CD4-positive, alpha-beta T cell (primary cell): ENCODE measurements at regions not wholly inside any gene's neighbourhood (a gene's known extent, or its start where the extent isn't known, plus 50 kb on each side); places are given as distances from the start of the nearest gene placed in this dataset.
A peak's percentile ranks its signal among the peaks of the same experiment; 100 is the strongest.

Source experiments
- ATAC-seq: fragments of 200-7000 bp; cut with Tn5 transposase; one replicate; pipeline ENCODE4 v1.10.0; 2022; ENCODE audit warnings: mild to moderate bottlenecking; ENCODE audit not compliant: poor library complexity
- CTCF ChIA-PET: fragments of 350-600 bp; sonication (Branson Sonifier 250); formaldehyde crosslinking; loops from one replicate; lab custom pipeline; 2021; ENCODE audit warnings: antibody characterized with exemption, inconsistent platforms; lab: Charles Lee
- POLR2A ChIA-PET: fragments of 350-600 bp; sonication (Branson Sonifier 250); formaldehyde crosslinking; loops from one replicate; lab custom pipeline; 2021; ENCODE audit warnings: antibody characterized with exemption, inconsistent platforms; lab: Charles Lee
- DNase-seq, 14 experiments: peaks; one replicate each; pipeline ENCODE4 v3.0.0-alpha.2; 2013 to 2020; ENCODE audit warnings: mixed read lengths in 2 of 14
- H3K27ac ChIP-seq, 2 donors: one replicate each; pipeline versions ENCODE4 v1.5.1 to v1.7.0; 2013; ENCODE audit warnings: low read length in 2 of 2, low read depth in 1 of 2, mild to moderate bottlenecking in 1 of 2
- H3K27me3 ChIP-seq, 2 experiments: 1 replicate in 1 of 2; 2 replicates in 1 of 2; pipeline versions ENCODE4 v1.6.1 to v1.7.0; 2013; ENCODE audit warnings: low read length in 2 of 2, control low read depth in 1 of 2, mild to moderate bottlenecking in 1 of 2, moderate library complexity in 1 of 2; ENCODE audit not compliant: insufficient read depth in 2 of 2, control insufficient read depth in 1 of 2
- H3K36me3 ChIP-seq: one replicate; pipeline ENCODE4 v1.6.1; 2013; ENCODE audit warnings: low read length, control low read depth; ENCODE audit not compliant: insufficient read depth
- H3K4me1 ChIP-seq: one replicate; pipeline ENCODE4 v1.6.1; 2013; ENCODE audit warnings: low read length, control low read depth; ENCODE audit not compliant: insufficient read depth
- H3K4me3 ChIP-seq: one replicate; pipeline ENCODE4 v1.5.1; 2013; ENCODE audit warnings: mild to moderate bottlenecking, low read length, moderate library complexity
- H3K9me3 ChIP-seq, 2 experiments: 1 replicate in 1 of 2; 2 replicates in 1 of 2; pipeline versions ENCODE4 v1.6.1 to v1.7.0; 2013; ENCODE audit warnings: low read length in 2 of 2, mild to moderate bottlenecking in 2 of 2, control low read depth in 1 of 2, moderate library complexity in 1 of 2; ENCODE audit not compliant: control insufficient read depth in 1 of 2, insufficient read depth in 1 of 2
- H3K27ac Mint-ChIP-seq: one replicate; pipeline ENCODE4 v1.8.0; 2020; ENCODE audit warnings: mixed read lengths
- H3K27me3 Mint-ChIP-seq: one replicate; pipeline ENCODE4 v1.8.0; 2021; ENCODE audit warnings: mixed read lengths
- H3K36me3 Mint-ChIP-seq: one replicate; pipeline ENCODE4 v1.8.0; 2021; ENCODE audit warnings: low read depth, mixed read lengths
- H3K4me1 Mint-ChIP-seq: one replicate; pipeline ENCODE4 v1.8.0; 2021; ENCODE audit warnings: low read depth, mixed read lengths
- H3K4me3 Mint-ChIP-seq: one replicate; pipeline ENCODE4 v1.8.0; 2020; ENCODE audit warnings: mild to moderate bottlenecking, mixed read lengths
- H3K9me3 Mint-ChIP-seq: one replicate; pipeline ENCODE4 v1.8.0; 2020; ENCODE audit warnings: mixed read lengths
- intact Hi-C, 2 experiments: fragments of 100-400 bp; cut with DNase I in 1 of 2; cut with micrococcal nuclease in 1 of 2; formaldehyde crosslinking; loops; one replicate each; pipeline versions ENCODE4 v1.15.1 to v1.9.0; 2023 to 2025; cut with DNase I, micrococcal nuclease
- TF ChIP-seq, protein P1 (sequence below): fragments of 200-600 bp; IDR thresholded peaks from one replicate; pipeline ENCODE4 v1.8.0; 2022; ENCODE audit warnings: antibody characterized with exemption, mild to moderate bottlenecking

DNA sequence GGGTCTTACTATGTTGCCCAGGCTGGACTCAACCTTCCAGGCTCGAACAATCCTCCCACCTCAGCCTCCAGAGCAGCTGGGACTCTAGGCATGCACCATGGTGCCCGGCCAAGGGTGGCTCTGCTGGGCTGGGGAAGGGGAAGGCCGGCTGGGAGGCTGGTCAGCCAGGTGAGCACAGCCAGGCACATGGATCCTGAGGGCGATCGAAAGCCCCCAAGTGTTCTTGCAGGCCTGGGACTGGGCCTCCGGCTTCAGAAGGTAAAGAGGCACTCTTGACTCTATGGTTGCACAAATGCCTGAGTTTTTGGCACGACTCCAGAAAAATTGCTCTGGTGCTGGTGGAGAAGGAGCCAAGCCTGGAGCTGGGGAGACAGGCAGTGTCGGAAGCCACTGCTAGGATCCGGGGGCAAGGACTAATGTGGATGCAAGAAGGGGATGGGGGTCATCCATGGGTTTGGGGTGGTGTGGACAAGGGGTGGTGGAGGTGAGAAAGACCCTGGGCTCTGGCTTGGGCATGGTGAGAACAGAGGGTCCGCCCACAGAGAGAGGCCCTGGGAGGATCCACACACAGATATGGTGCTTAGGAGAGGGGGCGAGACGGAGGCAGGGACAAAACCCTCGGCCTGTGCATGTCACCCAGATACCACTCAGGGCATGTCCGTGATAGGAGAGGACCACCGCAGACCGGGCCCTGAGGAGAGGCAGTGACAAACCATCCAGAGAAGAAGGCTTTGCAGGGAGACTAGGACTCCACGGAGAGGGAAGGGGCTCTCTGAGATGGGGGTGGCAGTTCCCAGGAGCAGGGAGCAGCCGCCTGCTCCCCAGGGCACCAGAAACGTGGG is 51.1 kb upstream of the COL5A1 start:
- Mint-ChIP-seq H3K4me1 (no peaks in the 10 kb centered on the region), H3K27me3 (peaks cover 20% of the 10 kb centered on the region), H3K36me3 (no peaks in the 10 kb centered on the region), H3K27ac (no peak overlapping the region), H3K4me3 (no peak overlapping the region), H3K9me3 (no peaks in the 10 kb centered on the region)
- Histone ChIP-seq H3K27me3 (peaks cover 2 to 5% of the 10 kb centered on the region in 2 experiments), H3K9me3 (peaks cover 0 to 7% of the 10 kb centered on the region in 2 experiments), H3K4me1 (no peaks in the 10 kb centered on the region), H3K36me3 (no peaks in the 10 kb centered on the region), H3K27ac (no peak overlapping the region), H3K4me3 (no peak overlapping the region)
- TF ChIP-seq, protein P1, sequence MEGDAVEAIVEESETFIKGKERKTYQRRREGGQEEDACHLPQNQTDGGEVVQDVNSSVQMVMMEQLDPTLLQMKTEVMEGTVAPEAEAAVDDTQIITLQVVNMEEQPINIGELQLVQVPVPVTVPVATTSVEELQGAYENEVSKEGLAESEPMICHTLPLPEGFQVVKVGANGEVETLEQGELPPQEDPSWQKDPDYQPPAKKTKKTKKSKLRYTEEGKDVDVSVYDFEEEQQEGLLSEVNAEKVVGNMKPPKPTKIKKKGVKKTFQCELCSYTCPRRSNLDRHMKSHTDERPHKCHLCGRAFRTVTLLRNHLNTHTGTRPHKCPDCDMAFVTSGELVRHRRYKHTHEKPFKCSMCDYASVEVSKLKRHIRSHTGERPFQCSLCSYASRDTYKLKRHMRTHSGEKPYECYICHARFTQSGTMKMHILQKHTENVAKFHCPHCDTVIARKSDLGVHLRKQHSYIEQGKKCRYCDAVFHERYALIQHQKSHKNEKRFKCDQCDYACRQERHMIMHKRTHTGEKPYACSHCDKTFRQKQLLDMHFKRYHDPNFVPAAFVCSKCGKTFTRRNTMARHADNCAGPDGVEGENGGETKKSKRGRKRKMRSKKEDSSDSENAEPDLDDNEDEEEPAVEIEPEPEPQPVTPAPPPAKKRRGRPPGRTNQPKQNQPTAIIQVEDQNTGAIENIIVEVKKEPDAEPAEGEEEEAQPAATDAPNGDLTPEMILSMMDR: no peak
- CTCF ChIA-PET: no interaction called here
- intact Hi-C loops: no loop called here
- POLR2A ChIA-PET: no interaction called here
- ATAC-seq: no peak
- peak in 2 of 14 experiments; percentile 4 to 15 for DNase-seq

DNA sequence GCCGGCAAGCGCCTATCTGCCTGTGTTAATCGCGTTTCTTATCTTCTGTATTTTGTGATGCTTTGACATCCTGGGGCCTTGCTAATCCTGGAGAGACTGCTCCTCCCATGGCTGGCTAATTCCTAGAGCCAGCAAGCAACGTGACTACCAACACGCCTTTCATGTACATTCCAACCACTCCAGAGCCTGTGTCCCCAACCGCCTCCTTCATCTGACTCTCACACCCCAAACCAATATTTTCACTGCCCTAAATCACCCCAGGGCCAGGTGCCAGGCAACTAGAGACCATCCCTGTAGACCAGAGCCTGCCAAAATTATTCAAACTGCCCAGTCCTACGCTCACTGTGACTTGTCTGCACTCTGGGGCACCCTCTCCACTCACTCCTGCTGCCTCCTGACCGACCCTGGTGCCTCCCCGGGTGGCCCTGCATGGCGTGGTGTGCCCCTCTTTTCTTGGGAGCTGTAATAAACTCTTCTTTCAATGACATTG is 50.5 kb upstream of the COL5A1 start:
- no peak overlapping the region for H3K27ac Mint-ChIP-seq
- no peak overlapping the region for H3K4me3 Mint-ChIP-seq
- H3K27ac ChIP-seq: no peak overlapping the region
- no peak for ATAC-seq
- no peaks in the 10 kb centered on the region for H3K4me1 Mint-ChIP-seq
- H3K9me3 ChIP-seq: peaks cover 0 to 4% of the 10 kb centered on the region in 2 experiments
- DNase-seq: peak in 2 of 14 experiments; percentile 1
- intact Hi-C loops: no loop called here
- no peaks in the 10 kb centered on the region for H3K4me1 ChIP-seq
- H3K27me3 Mint-ChIP-seq: peaks cover 20% of the 10 kb centered on the region
- TF ChIP-seq, protein P1: no peak
- no peak overlapping the region for H3K4me3 ChIP-seq
- no peaks in the 10 kb centered on the region for H3K36me3 Mint-ChIP-seq
- ChIA-PET POLR2A (no interaction called here), CTCF (no interaction called here)
- no peaks in the 10 kb centered on the region for H3K36me3 ChIP-seq
- H3K9me3 Mint-ChIP-seq: no peaks in the 10 kb centered on the region
- peaks cover 2 to 5% of the 10 kb centered on the region in 2 experiments for H3K27me3 ChIP-seq

DNA sequence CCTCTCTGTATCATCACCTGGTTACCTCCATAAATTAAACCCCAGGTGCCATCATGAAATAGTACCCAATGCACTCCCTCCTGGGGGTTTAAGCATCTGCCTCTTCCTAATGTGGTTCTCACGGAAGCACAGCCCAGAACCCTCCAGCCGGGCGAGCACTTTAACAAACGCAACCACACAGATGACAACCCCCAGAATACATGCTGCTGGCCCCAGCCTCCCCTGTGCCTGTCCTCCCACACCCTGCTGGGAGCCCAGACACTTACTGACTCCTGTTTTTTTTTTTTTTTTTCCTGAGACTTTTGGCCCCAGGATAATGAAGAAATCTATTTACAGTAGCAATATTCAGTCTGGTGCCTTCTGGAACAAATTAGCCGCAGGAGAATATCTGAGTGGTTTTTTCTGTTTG is 50.0 kb upstream of the COL5A1 start:
- DNase-seq (no peak), ATAC-seq (no peak)
- ChIA-PET CTCF (no interaction called here), POLR2A (no interaction called here)
- Mint-ChIP-seq H3K4me1 (no peaks in the 10 kb centered on the region), H3K36me3 (no peaks in the 10 kb centered on the region), H3K4me3 (no peak overlapping the region), H3K9me3 (no peaks in the 10 kb centered on the region), H3K27ac (no peak overlapping the region), H3K27me3 (peaks cover 20% of the 10 kb centered on the region)
- H3K27me3 ChIP-seq: peaks cover 2 to 5% of the 10 kb centered on the region in 2 experiments
- H3K4me1 ChIP-seq: no peaks in the 10 kb centered on the region
- intact Hi-C loops: no loop called here
- H3K36me3 ChIP-seq: no peaks in the 10 kb centered on the region
- TF ChIP-seq, protein P1: no peak
- H3K4me3 ChIP-seq: no peak overlapping the region
- no peak overlapping the region for H3K27ac ChIP-seq
- H3K9me3 ChIP-seq: no peaks in the 10 kb centered on the region
